ENCODE measurements at regions not wholly inside any gene's neighbourhood (a gene's known extent, or its start where the extent isn't known, plus 50 kb on each side); places are given as distances from the start of the nearest gene placed in this dataset.

- no peak for TF ChIP-seq CTCF (IDR thresholded peaks at IDR 0.05)
- TF ChIP-seq POLR2A (IDR thresholded peaks at IDR 0.05), result no peak
- H3K9me3 ChIP-seq, result no peaks in the 10 kb centered on the region
- 45 to 61% methylated on average over 5 of the region's 5 CpGs for WGBS, 2 donors
- H3K4me1 ChIP-seq, result no peaks in the 10 kb centered on the region
- H3K27me3 ChIP-seq, result no peaks in the 10 kb centered on the region
- DNase-seq, result no peak
- intact Hi-C loops (cut with DNase I), result loop anchor here (5.0 kb wide), 1 partner anchor 392 kb away; no protein-coding TSS in a partner anchor
- no peaks in the 10 kb centered on the region for H3K36me3 ChIP-seq (replicated peaks in 1 of 2; ENCODE audit: insufficient read depth in 1 of 2, low read depth in 2 of 2)
- H3K27ac ChIP-seq, result no peak overlapping the region
- no peak overlapping the region for H3K4me3 ChIP-seq
- ATAC-seq, result no peak
Observed at GRCh38 chr15:91704343-91704742, 149.2 kb upstream of the SLCO3A1 start.

GRCh38 chr15:91706322-91707032, 147.0 kb upstream of the SLCO3A1 start:
- TF ChIP-seq CTCF (IDR thresholded peaks at IDR 0.05) (peak; percentile 46 to 68 (median 65)), POLR2A (IDR thresholded peaks at IDR 0.05) (no peak)
- no peaks in the 10 kb centered on the region for H3K9me3 ChIP-seq
- no peak overlapping the region for H3K27ac ChIP-seq
- no peaks in the 10 kb centered on the region for H3K36me3 ChIP-seq (replicated peaks in 1 of 2; ENCODE audit: insufficient read depth in 1 of 2, low read depth in 2 of 2)
- no peaks in the 10 kb centered on the region for H3K4me1 ChIP-seq
- ATAC-seq (peak; percentile 62), DNase-seq (peak; percentile 55 to 74 (median 66))
- no peaks in the 10 kb centered on the region for H3K27me3 ChIP-seq
- intact Hi-C loops (cut with DNase I), result no loop called here
- WGBS, 2 donors, result 17 to 26% methylated on average over 9 of the region's 9 CpGs
- H3K4me3 ChIP-seq, result no peak overlapping the region

GRCh38 chr15:91710080-91710698, 143.3 kb upstream of the SLCO3A1 start:
- ATAC-seq (no peak), DNase-seq (no peak)
- Histone ChIP-seq H3K4me1 (no peaks in the 10 kb centered on the region), H3K27ac (no peak overlapping the region), H3K4me3 (no peak overlapping the region), H3K36me3 (replicated peaks in 1 of 2; ENCODE audit: insufficient read depth in 1 of 2, low read depth in 2 of 2) (no peaks in the 10 kb centered on the region), H3K9me3 (no peaks in the 10 kb centered on the region), H3K27me3 (no peaks in the 10 kb centered on the region)
- intact Hi-C loops (cut with DNase I), result no loop called here
- TF ChIP-seq POLR2A (IDR thresholded peaks at IDR 0.05), result no peak
- no peak for TF ChIP-seq CTCF (IDR thresholded peaks at IDR 0.05)
- 37 to 40% methylated on average over 3 of the region's 3 CpGs for WGBS, 2 donors

GRCh38 chr15:91711384-91712033, 142.0 kb upstream of the SLCO3A1 start:
- intact Hi-C loops (cut with DNase I), result no loop called here
- TF ChIP-seq POLR2A (IDR thresholded peaks at IDR 0.05), result no peak
- TF ChIP-seq CTCF (IDR thresholded peaks at IDR 0.05), result no peak
- H3K9me3 ChIP-seq, result no peaks in the 10 kb centered on the region
- DNase-seq (no peak), ATAC-seq (no peak)
- H3K27me3 ChIP-seq, result no peaks in the 10 kb centered on the region
- H3K36me3 ChIP-seq (replicated peaks in 1 of 2; ENCODE audit: insufficient read depth in 1 of 2, low read depth in 2 of 2), result no peaks in the 10 kb centered on the region
- no peak overlapping the region for H3K27ac ChIP-seq
- 67 to 74% methylated on average over 9 of the region's 9 CpGs for WGBS, 2 donors
- no peaks in the 10 kb centered on the region for H3K4me1 ChIP-seq
- H3K4me3 ChIP-seq, result no peak overlapping the region

Measured in body of pancreas (tissue), 4 donors.